GM13976 (cell line): ENCODE measurements at regions not wholly inside any gene's neighbourhood (a gene's known extent, or its start where the extent isn't known, plus 50 kb on each side); places are given as distances from the start of the nearest gene placed in this dataset.

Experiments used
- DNase-seq: peaks from one replicate; pipeline ENCODE4 v3.0.0; 2012; ENCODE audit warnings: low spot score
- CTCF ChIP-seq: IDR thresholded peaks from 2 replicates; pipeline ENCODE4 v1.5.1; 2012; ENCODE audit warnings: borderline replicate concordance, mild to moderate bottlenecking; ENCODE audit not compliant: insufficient read depth; ENCODE audit errors: extremely low read depth, missing control alignments, control extremely low read depth
- in situ Hi-C: fragments of 300-500 bp; cut with MboI; formaldehyde crosslinking; loops from one replicate; pipeline ENCODE4 v1.12.0; 2022; ENCODE audit warnings: low sequenced_read_pairs, mixed read lengths, inconsistent platforms; ENCODE audit not compliant: unreplicated experiment

GRCh38 chr13:99911965-99912566 lies 59.5 kb downstream of the ZIC5 start:
- in situ Hi-C loops, result loop anchor here (10.0 to 25.0 kb wide), 3 partner anchors 250 to 600 kb away; no protein-coding TSS in a partner anchor
- TF ChIP-seq CTCF, result no peak
- no peak for DNase-seq

DNA sequence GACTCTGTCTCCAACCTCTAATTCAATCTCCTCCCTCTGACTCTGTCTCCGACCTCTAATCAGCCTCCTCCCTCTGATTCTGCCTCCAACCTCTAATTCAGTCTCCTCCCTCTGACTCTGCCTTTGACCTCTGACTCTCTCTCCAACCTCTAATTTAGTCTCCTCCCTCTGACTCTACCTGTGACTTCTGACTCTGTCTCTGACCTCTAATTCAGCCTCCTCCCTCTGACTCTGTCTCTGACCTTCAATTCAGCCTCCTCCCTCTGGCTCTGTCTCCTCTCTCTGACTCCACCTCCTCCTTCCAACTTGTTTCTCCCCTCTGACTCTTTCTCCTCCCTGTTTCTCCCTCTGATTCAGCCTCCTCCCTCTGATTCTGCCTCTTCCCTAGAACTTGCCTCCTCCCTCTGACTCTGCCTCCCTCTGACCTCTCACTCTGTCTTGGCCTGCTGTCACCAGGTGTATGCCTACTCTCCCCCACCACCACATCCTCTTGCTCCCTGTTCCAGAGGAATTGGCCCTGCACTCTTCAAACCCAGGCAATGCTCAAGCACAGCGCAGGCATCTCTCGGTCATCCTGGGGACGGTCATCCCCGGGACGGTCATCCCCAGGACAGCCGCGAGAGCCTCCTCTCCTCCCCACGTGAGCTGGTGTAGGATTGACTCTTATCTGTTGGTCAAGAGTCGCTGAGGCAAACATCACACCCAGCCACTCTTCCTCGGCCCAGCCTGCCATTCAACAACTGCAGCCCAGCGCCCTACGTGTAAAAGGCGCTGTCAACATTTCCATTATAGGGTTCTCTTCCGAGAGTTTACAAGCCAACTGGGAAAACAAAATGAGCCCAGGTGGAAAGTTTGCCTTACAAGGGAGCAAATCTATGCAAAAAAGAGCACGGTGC lies 60.2 kb downstream of the ZIC5 start:
- DNase-seq, result no peak
- in situ Hi-C loops, result loop anchor here (10.0 to 25.0 kb wide), 3 partner anchors 249 to 601 kb away; no protein-coding TSS in a partner anchor
- TF ChIP-seq CTCF, result no peak

- in situ Hi-C loops, result loop anchor here (10.0 to 25.0 kb wide), 3 partner anchors 248 to 602 kb away; no protein-coding TSS in a partner anchor
- no peak for DNase-seq
- no peak for TF ChIP-seq CTCF
Measured at GRCh38 chr13:99909836-99910619, 61.5 kb downstream of the ZIC5 start.

GRCh38 chr13:99909097-99909835 lies 62.3 kb downstream of the ZIC5 start:
- DNase-seq, result no peak
- no peak for TF ChIP-seq CTCF
- in situ Hi-C loops, result loop anchor here (25.0 kb wide), 2 partner anchors 247 to 603 kb away; no protein-coding TSS in a partner anchor

GRCh38 chr13:99908140-99908803 lies 63.3 kb downstream of the ZIC5 start:
- DNase-seq, result no peak
- no peak for TF ChIP-seq CTCF
- in situ Hi-C loops, result loop anchor here (25.0 kb wide), 2 partner anchors 246 to 604 kb away; no protein-coding TSS in a partner anchor
